Right lobe of liver (tissue), 6 donors: ENCODE measurements at regions not wholly inside any gene's neighbourhood (a gene's known extent, or its start where the extent isn't known, plus 50 kb on each side); places are given as distances from the start of the nearest gene placed in this dataset.

ENCODE experiments used
- ATAC-seq, 4 donors: fragments of 200-7000 bp; cut with Tn5 transposase; one replicate each; pipeline ENCODE4 v1.9.1; 2020; ENCODE audit warnings: mild to moderate bottlenecking in 4 of 4, moderate library complexity in 4 of 4
- DNase-seq, 3 donors: peaks; one replicate each; pipeline ENCODE4 v3.0.0-alpha.2; 2020
- H3K27ac ChIP-seq, 3 donors: fragments of 200-600 bp; one replicate each; pipeline ENCODE4 v1.8.0; 2022
- H3K27me3 ChIP-seq, 2 donors: fragments of 200-600 bp; one replicate each; pipeline ENCODE4 v1.8.0; 2022
- H3K36me3 ChIP-seq, 4 donors: fragments of 200-600 bp; sonication (generic) in 1 of 4; one replicate each; pipeline versions ENCODE4 v1.5.1 to v1.8.0; 2017 to 2022; ENCODE audit warnings: control low read depth in 1 of 4
- H3K4me1 ChIP-seq, 4 donors: fragments of 200-600 bp; sonication (generic) in 1 of 4; one replicate each; pipeline versions ENCODE4 v1.5.1 to v1.8.0; 2017 to 2022; ENCODE audit warnings: control low read depth in 1 of 4
- H3K4me3 ChIP-seq, 3 donors: fragments of 200-600 bp; one replicate each; pipeline ENCODE4 v1.8.0; 2022
- H3K9me3 ChIP-seq, 4 donors: fragments of 200-600 bp; sonication (generic) in 1 of 4; one replicate each; pipeline versions ENCODE4 v1.5.1 to v1.8.0; 2017 to 2022; ENCODE audit warnings: control low read depth in 1 of 4
- CTCF ChIP-seq, 4 donors: fragments of 200-600 bp in 3 of 4; fragments of 450-650 bp in 1 of 4; IDR thresholded peaks; one replicate each; pipeline versions ENCODE4 v1.5.1 to v1.8.0; 2016 to 2022; ENCODE audit warnings: antibody characterized with exemption in 4 of 4, mild to moderate bottlenecking in 2 of 4
- POLR2A ChIP-seq: fragments of 450-650 bp; IDR thresholded peaks from one replicate; pipeline ENCODE4 v1.6.1; 2017; ENCODE audit warnings: antibody characterized with exemption, mild to moderate bottlenecking
- WGBS: methylation state at CpG from one replicate; pipeline ENCODE4 v1.1.6; 2018; ENCODE audit warnings: low coverage, low lambda C conversion rate; ENCODE audit not compliant: insufficient coverage; ENCODE audit errors: missing lambda C conversion rate; 5-methylcytosine and 5-hydroxymethylcytosine counted together
- intact Hi-C, 2 donors: fragments of 100-400 bp; cut with DNase I; formaldehyde crosslinking; loops; one replicate each; pipeline versions ENCODE4 v1.11.2 to v1.14.1; 2022
- donor health status: DM: no; HTN: yes; CAD: no.
- donor health status: DM: no; HTN: no; CAD: no.
- donor health status: DM: no; HTN: no; CAD: no.
- donor health status: DM: no; HTN: yes; CAD: no.
- donor health status: DM: no; HTN: yes; CAD: no.

- no peaks in the 10 kb centered on the region for H3K4me1 ChIP-seq
- 21% methylated on average over 3 of the region's 3 CpGs for WGBS
- H3K9me3 ChIP-seq, result no peaks in the 10 kb centered on the region
- intact Hi-C loops, result no loop called here
- ATAC-seq (no peak), DNase-seq (no peak)
- H3K36me3 ChIP-seq, result no peaks in the 10 kb centered on the region
- no peak overlapping the region for H3K4me3 ChIP-seq
- H3K27ac ChIP-seq, result no peak overlapping the region
- no peaks in the 10 kb centered on the region for H3K27me3 ChIP-seq
- TF ChIP-seq POLR2A, result no peak
- no peak for TF ChIP-seq CTCF (IDR thresholded peaks at IDR 0.05)
Measured at GRCh38 chr3:3666664-3667063, 132.6 kb upstream of the LRRN1 start.

- peak in 1 of 3 donors; percentile 22 for DNase-seq
- H3K36me3 ChIP-seq, result no peaks in the 10 kb centered on the region
- ATAC-seq, result no peak
- intact Hi-C loops, result no loop called here
- H3K27ac ChIP-seq, result no peak overlapping the region
- H3K9me3 ChIP-seq, result no peaks in the 10 kb centered on the region
- H3K4me3 ChIP-seq, result no peak overlapping the region
- no peaks in the 10 kb centered on the region for H3K4me1 ChIP-seq
- no peaks in the 10 kb centered on the region for H3K27me3 ChIP-seq
- 46% methylated on average over 10 of the region's 13 CpGs for WGBS
- no peak for TF ChIP-seq POLR2A
- no peak for TF ChIP-seq CTCF (IDR thresholded peaks at IDR 0.05)
Measured at GRCh38 chr3:3665961-3666640, 133.1 kb upstream of the LRRN1 start.

- Histone ChIP-seq H3K27me3 (no peaks in the 10 kb centered on the region), H3K4me1 (no peaks in the 10 kb centered on the region), H3K9me3 (no peaks in the 10 kb centered on the region), H3K4me3 (no peak overlapping the region), H3K27ac (no peak overlapping the region), H3K36me3 (no peaks in the 10 kb centered on the region)
- intact Hi-C loops, result no loop called here
- WGBS, result 25% methylated on average over 2 of the region's 2 CpGs
- ATAC-seq (no peak), DNase-seq (no peak)
- TF ChIP-seq POLR2A (no peak), CTCF (IDR thresholded peaks at IDR 0.05) (no peak)
Measured at GRCh38 chr3:3665546-3665945, 133.7 kb upstream of the LRRN1 start.

GRCh38 chr3:3664935-3665334 is 134.3 kb upstream of the LRRN1 start:
- DNase-seq (no peak), ATAC-seq (no peak)
- no peaks in the 10 kb centered on the region for H3K36me3 ChIP-seq
- no peak overlapping the region for H3K4me3 ChIP-seq
- TF ChIP-seq CTCF (IDR thresholded peaks at IDR 0.05) (no peak), POLR2A (no peak)
- H3K9me3 ChIP-seq, result no peaks in the 10 kb centered on the region
- no peaks in the 10 kb centered on the region for H3K4me1 ChIP-seq
- no peak overlapping the region for H3K27ac ChIP-seq
- no peaks in the 10 kb centered on the region for H3K27me3 ChIP-seq
- 55% methylated on average over 5 of the region's 5 CpGs for WGBS
- intact Hi-C loops, result no loop called here

- no peak for DNase-seq
- WGBS, result 64% methylated on average over 4 of the region's 4 CpGs
Measured at GRCh38 chr3:3662610-3663009, 136.6 kb upstream of the LRRN1 start.

More at GRCh38 chr3:3662610-3663009, 136.6 kb upstream of the LRRN1 start:
- no peaks in the 10 kb centered on the region for H3K4me1 ChIP-seq
- no peaks in the 10 kb centered on the region for H3K9me3 ChIP-seq
- no peak for ATAC-seq
- H3K4me3 ChIP-seq, result no peak overlapping the region
- TF ChIP-seq POLR2A, result no peak
- TF ChIP-seq CTCF (IDR thresholded peaks at IDR 0.05), result no peak
- H3K36me3 ChIP-seq, result no peaks in the 10 kb centered on the region
- no peak overlapping the region for H3K27ac ChIP-seq
- no peaks in the 10 kb centered on the region for H3K27me3 ChIP-seq
- intact Hi-C loops, result no loop called here
